ENCODE measurements at regions not wholly inside any gene's neighbourhood (a gene's known extent, or its start where the extent isn't known, plus 50 kb on each side); places are given as distances from the start of the nearest gene placed in this dataset.

GRCh38 chr6:122007339-122007738 is 392.1 kb upstream of the HSF2 start:
- TF ChIP-seq, protein P1, sequence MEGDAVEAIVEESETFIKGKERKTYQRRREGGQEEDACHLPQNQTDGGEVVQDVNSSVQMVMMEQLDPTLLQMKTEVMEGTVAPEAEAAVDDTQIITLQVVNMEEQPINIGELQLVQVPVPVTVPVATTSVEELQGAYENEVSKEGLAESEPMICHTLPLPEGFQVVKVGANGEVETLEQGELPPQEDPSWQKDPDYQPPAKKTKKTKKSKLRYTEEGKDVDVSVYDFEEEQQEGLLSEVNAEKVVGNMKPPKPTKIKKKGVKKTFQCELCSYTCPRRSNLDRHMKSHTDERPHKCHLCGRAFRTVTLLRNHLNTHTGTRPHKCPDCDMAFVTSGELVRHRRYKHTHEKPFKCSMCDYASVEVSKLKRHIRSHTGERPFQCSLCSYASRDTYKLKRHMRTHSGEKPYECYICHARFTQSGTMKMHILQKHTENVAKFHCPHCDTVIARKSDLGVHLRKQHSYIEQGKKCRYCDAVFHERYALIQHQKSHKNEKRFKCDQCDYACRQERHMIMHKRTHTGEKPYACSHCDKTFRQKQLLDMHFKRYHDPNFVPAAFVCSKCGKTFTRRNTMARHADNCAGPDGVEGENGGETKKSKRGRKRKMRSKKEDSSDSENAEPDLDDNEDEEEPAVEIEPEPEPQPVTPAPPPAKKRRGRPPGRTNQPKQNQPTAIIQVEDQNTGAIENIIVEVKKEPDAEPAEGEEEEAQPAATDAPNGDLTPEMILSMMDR (IDR thresholded peaks at IDR 0.05) = no peak
- no peak for TF ChIP-seq POLR2A (IDR thresholded peaks at IDR 0.05)

Measured in heart left ventricle (tissue), 13 donors.